RWPE2 (cell line): ENCODE measurements at regions not wholly inside any gene's neighbourhood (a gene's known extent, or its start where the extent isn't known, plus 50 kb on each side); places are given as distances from the start of the nearest gene placed in this dataset.

ENCODE experiments used
- ATAC-seq: fragments of 200-7000 bp; cut with Tn5 transposase; 3 replicates; pipeline ENCODE4 v1.9.1; 2021; ENCODE audit warnings: low read depth
- DNase-seq: peaks from one replicate; pipeline ENCODE4 v3.0.0-alpha.2; 2020; ENCODE audit warnings: low spot score
- H3K27ac ChIP-seq: fragments of 450-650 bp; 2 replicates; pipeline ENCODE4 v1.5.1; 2017; ENCODE audit warnings: mild to moderate bottlenecking; ENCODE audit not compliant: poor library complexity, severe bottlenecking
- H3K27me3 ChIP-seq: fragments of 250-450 bp; sonication (Bioruptor Pico); 2 replicates; pipeline ENCODE4 v1.5.1; 2021; ENCODE audit warnings: mild to moderate bottlenecking, moderate library complexity; ENCODE audit not compliant: insufficient read depth, poor library complexity, severe bottlenecking
- H3K36me3 ChIP-seq: fragments of 250-450 bp; sonication (Bioruptor Pico); 2 replicates; pipeline ENCODE4 v1.5.1; 2020; ENCODE audit warnings: low read depth, mild to moderate bottlenecking, moderate library complexity
- H3K4me1 ChIP-seq: fragments of 250-450 bp; sonication (Bioruptor Pico); 2 replicates; pipeline ENCODE4 v1.5.1; 2021; ENCODE audit warnings: mild to moderate bottlenecking, moderate library complexity; ENCODE audit not compliant: insufficient read depth, poor library complexity, severe bottlenecking
- H3K4me3 ChIP-seq: fragments of 250-450 bp; sonication (Bioruptor Pico); 2 replicates; pipeline ENCODE4 v1.5.1; 2021; ENCODE audit warnings: mild to moderate bottlenecking, moderate library complexity; ENCODE audit not compliant: severe bottlenecking
- H3K9me3 ChIP-seq: fragments of 250-450 bp; sonication (Bioruptor Pico); 2 replicates; pipeline ENCODE4 v1.5.1; 2021; ENCODE audit warnings: mild to moderate bottlenecking, moderate library complexity; ENCODE audit not compliant: severe bottlenecking
- TF ChIP-seq, protein P1 (sequence below): fragments of 450-650 bp; IDR thresholded peaks from one replicate; pipeline ENCODE4 v1.5.1; 2017; ENCODE audit warnings: mild to moderate bottlenecking, moderate library complexity; ENCODE audit not compliant: poor library complexity, severe bottlenecking

DNA sequence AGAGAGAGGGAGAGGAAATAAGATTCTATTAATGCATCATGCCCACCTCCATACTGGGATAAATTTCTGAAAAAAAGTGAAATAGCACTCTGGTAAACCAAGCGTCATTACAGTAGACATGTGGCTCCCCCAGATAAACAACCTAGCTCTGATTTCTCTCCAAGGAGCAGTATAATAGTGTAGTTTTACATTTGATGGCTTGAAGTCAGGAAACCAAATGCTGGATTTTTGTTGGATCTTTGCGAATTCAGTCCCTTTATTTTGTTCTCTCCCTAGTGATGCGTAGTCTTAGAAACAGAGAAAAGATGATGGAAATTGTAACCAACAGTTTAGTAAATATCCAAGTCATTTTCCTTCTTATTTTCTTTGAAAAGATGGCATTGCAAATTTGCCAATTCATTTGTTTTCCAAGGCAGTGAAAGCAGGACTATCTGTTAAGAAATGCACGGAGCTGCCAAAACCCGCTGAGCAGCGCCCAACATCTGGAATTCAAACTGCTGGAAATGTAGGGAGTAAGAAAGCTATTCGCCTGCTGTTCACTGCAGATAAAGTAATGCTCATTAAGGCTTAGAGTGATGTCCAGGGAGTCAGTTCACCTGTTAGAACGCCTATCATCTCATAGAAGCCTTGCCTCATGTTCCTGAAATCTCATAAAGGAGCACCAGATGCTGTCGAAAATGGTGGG is 85.7 kb upstream of the DOK5 start:
- Histone ChIP-seq H3K27ac (no peak overlapping the region), H3K4me1 (no peaks in the 10 kb centered on the region), H3K36me3 (no peaks in the 10 kb centered on the region), H3K4me3 (no peak overlapping the region), H3K9me3 (no peaks in the 10 kb centered on the region), H3K27me3 (peaks cover 36% of the 10 kb centered on the region)
- no peak for DNase-seq
- ATAC-seq: 0 out of 3 replicates have a peak, but pooled peaks have one; percentile 13
- TF ChIP-seq, protein P1, sequence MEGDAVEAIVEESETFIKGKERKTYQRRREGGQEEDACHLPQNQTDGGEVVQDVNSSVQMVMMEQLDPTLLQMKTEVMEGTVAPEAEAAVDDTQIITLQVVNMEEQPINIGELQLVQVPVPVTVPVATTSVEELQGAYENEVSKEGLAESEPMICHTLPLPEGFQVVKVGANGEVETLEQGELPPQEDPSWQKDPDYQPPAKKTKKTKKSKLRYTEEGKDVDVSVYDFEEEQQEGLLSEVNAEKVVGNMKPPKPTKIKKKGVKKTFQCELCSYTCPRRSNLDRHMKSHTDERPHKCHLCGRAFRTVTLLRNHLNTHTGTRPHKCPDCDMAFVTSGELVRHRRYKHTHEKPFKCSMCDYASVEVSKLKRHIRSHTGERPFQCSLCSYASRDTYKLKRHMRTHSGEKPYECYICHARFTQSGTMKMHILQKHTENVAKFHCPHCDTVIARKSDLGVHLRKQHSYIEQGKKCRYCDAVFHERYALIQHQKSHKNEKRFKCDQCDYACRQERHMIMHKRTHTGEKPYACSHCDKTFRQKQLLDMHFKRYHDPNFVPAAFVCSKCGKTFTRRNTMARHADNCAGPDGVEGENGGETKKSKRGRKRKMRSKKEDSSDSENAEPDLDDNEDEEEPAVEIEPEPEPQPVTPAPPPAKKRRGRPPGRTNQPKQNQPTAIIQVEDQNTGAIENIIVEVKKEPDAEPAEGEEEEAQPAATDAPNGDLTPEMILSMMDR: no peak

DNA sequence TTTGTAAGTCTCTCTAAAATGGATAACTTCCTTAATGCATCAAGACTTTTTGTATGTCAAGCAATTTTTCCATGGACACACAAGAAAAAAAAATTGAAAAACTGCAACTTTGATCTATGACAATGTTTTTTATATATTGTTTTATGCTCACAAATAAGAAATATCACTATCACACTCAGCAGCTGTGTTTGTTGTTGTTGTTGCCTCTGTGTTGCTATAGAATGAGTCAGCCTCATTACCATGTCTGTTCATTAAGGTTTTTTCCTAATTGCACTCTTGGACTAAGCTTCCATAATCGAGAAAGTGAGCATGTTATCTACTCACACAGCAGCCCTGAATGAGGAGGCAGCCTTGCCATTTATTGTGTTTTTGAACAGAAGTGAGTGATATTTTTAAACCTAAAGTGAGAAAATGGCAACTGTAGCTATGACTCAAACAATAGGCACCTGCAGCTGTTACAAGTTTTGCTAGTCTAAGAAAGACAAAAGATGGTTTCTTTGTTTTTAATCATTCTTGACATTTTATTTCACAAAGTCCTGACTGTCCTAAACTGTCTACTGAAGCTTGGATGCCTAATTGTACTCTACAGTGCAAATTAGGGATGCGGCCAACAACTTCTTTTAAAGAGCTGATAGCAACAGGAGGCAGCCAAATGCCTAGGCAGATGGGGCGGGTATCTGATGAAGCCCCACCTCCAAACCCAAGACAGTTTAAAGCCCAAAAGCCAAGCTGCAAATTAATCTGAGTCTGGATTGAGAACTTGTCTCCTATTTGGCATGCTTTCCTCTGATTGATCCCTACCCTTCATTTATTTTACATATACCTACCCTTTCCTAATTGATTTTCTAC is 77.9 kb upstream of the DOK5 start:
- ATAC-seq (no peak), DNase-seq (no peak)
- no peak overlapping the region for H3K27ac ChIP-seq
- H3K36me3 ChIP-seq: no peaks in the 10 kb centered on the region
- peaks cover 54% of the 10 kb centered on the region for H3K27me3 ChIP-seq
- no peaks in the 10 kb centered on the region for H3K9me3 ChIP-seq
- TF ChIP-seq, protein P1: no peak
- H3K4me3 ChIP-seq: no peak overlapping the region
- H3K4me1 ChIP-seq: no peaks in the 10 kb centered on the region

GRCh38 chr20:54398814-54399213 is 76.6 kb upstream of the DOK5 start:
- Histone ChIP-seq H3K27ac (no peak overlapping the region), H3K27me3 (peaks cover 52% of the 10 kb centered on the region), H3K4me1 (no peaks in the 10 kb centered on the region), H3K36me3 (no peaks in the 10 kb centered on the region), H3K4me3 (no peak overlapping the region), H3K9me3 (no peaks in the 10 kb centered on the region)
- TF ChIP-seq, protein P1: no peak
- DNase-seq (no peak), ATAC-seq (no peak)

- H3K27me3 ChIP-seq: peaks cover 86% of the 10 kb centered on the region
- TF ChIP-seq, protein P1: no peak
- DNase-seq (no peak), ATAC-seq (no peak)
- no peaks in the 10 kb centered on the region for H3K9me3 ChIP-seq
- H3K4me1 ChIP-seq: no peaks in the 10 kb centered on the region
- H3K36me3 ChIP-seq: no peaks in the 10 kb centered on the region
- H3K27ac ChIP-seq: no peak overlapping the region
- H3K4me3 ChIP-seq: no peak overlapping the region
Observed at GRCh38 chr20:54405540-54405939, 69.9 kb upstream of the DOK5 start.
